ENCODE measurements at regions not wholly inside any gene's neighbourhood (a gene's known extent, or its start where the extent isn't known, plus 50 kb on each side); places are given as distances from the start of the nearest gene placed in this dataset.

DNA sequence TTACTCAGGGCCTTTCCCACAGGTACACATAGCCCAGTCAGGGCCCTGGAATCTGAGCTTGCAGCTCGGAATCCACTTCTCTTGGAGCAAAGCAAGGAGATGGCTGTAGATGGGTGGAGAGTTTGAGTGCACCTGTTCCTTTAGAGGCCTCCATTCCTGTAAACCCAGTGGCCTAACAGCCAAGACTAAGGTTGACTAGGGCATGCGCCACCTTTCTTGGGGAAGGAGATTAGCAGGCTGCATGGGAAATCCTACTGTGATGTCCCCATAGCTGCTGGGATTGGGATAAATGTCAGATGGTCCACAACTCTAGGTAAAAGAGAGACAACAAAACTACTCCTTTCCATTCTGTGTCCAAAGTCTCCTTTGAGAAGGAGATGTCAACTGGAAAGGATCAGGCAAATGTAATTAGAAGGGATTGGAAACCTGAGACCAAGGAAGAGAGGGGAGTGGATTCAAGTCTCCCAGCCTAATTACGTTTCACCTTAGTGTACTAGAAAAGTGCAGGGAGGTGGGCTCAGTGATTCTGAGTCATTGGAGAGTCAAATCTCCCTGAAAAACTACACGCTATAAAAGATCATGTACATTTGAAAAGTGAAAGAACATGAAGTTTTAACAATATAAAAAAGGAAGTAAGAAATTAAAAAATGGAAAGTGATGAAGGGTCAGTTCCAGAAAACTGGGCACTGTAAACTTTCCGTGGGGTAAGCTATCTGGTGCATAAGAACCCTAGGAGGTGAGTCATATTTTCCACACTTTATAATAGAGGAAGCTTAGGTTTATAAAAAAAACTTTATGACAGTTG is 104.2 kb downstream of the SEC61B start:
- no peak for DNase-seq
- FAIRE-seq: no peak
- Histone ChIP-seq H3K4me3 (ENCODE audit: low read length in 3 of 3) (no peak overlapping the region), H3K27me3 (ENCODE audit: control insufficient read depth, insufficient read depth, low read length) (no peaks in the 10 kb centered on the region), H3K9me3 (ENCODE audit: control insufficient read depth in 2 of 3, insufficient read depth in 1 of 3, low read length in 3 of 3) (no peaks in the 10 kb centered on the region), H3K27ac (ENCODE audit: low read depth in 2 of 2, low read length in 2 of 2) (no peak overlapping the region), H3K36me3 (ENCODE audit: control insufficient read depth in 2 of 3, insufficient read depth in 3 of 3, low read length in 3 of 3) (no peaks in the 10 kb centered on the region), H3K9ac (ENCODE audit: low read length in 3 of 3) (no peak overlapping the region), H3K4me1 (ENCODE audit: control insufficient read depth in 2 of 3, insufficient read depth in 2 of 3, low read depth in 1 of 3, low read length in 3 of 3) (no peaks in the 10 kb centered on the region)
- TF ChIP-seq, protein P1, sequence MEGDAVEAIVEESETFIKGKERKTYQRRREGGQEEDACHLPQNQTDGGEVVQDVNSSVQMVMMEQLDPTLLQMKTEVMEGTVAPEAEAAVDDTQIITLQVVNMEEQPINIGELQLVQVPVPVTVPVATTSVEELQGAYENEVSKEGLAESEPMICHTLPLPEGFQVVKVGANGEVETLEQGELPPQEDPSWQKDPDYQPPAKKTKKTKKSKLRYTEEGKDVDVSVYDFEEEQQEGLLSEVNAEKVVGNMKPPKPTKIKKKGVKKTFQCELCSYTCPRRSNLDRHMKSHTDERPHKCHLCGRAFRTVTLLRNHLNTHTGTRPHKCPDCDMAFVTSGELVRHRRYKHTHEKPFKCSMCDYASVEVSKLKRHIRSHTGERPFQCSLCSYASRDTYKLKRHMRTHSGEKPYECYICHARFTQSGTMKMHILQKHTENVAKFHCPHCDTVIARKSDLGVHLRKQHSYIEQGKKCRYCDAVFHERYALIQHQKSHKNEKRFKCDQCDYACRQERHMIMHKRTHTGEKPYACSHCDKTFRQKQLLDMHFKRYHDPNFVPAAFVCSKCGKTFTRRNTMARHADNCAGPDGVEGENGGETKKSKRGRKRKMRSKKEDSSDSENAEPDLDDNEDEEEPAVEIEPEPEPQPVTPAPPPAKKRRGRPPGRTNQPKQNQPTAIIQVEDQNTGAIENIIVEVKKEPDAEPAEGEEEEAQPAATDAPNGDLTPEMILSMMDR (IDR thresholded peaks at IDR 0.05; ENCODE audit: borderline replicate concordance, extremely low read depth, insufficient read depth): no peak
- intact Hi-C loops (cut with DNase I): no loop called here

DNA sequence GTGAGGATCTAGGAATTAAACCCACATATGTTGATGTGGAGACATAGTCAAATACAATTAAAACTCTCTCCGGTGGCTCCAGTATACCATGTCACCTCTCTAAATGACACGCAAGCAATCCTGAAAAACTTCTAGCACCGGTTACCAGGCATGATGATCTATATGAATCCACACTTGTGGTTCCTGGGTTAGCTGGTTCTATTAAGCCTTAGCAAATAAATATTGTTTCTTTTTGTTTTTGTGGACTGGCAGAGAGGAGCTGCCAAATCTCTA is 104.8 kb downstream of the SEC61B start:
- Histone ChIP-seq H3K4me3 (ENCODE audit: low read length in 3 of 3) (no peak overlapping the region), H3K4me1 (ENCODE audit: control insufficient read depth in 2 of 3, insufficient read depth in 2 of 3, low read depth in 1 of 3, low read length in 3 of 3) (no peaks in the 10 kb centered on the region), H3K9ac (ENCODE audit: low read length in 3 of 3) (no peak overlapping the region), H3K27ac (ENCODE audit: low read depth in 2 of 2, low read length in 2 of 2) (no peak overlapping the region), H3K36me3 (ENCODE audit: control insufficient read depth in 2 of 3, insufficient read depth in 3 of 3, low read length in 3 of 3) (no peaks in the 10 kb centered on the region), H3K9me3 (ENCODE audit: control insufficient read depth in 2 of 3, insufficient read depth in 1 of 3, low read length in 3 of 3) (no peaks in the 10 kb centered on the region), H3K27me3 (ENCODE audit: control insufficient read depth, insufficient read depth, low read length) (no peaks in the 10 kb centered on the region)
- no peak for FAIRE-seq
- TF ChIP-seq, protein P1 (IDR thresholded peaks at IDR 0.05; ENCODE audit: borderline replicate concordance, extremely low read depth, insufficient read depth): no peak
- no peak for DNase-seq
- intact Hi-C loops (cut with DNase I): no loop called here

DNA sequence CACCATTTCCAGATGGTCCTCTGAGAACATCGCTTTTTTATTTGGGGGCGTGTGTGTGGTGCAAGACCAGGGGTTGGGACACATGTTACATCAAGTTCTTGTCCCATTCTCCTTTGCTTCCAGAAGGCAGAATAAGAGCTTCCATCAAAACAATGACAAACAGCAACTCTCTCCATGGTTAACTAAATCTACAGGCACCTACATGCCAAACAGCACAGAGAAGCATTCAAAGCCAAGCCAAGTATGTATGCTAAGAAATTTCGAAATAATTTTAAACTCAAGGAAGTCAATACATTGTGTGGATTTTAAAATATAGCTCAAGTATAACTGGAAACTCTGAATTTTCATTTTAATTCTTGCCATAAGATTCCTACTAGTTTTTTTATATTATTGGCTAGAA is 105.6 kb downstream of the SEC61B start:
- H3K27ac ChIP-seq (ENCODE audit: low read depth in 2 of 2, low read length in 2 of 2): no peak overlapping the region
- no peaks in the 10 kb centered on the region for H3K27me3 ChIP-seq (ENCODE audit: control insufficient read depth, insufficient read depth, low read length)
- intact Hi-C loops (cut with DNase I): no loop called here
- H3K4me1 ChIP-seq (ENCODE audit: control insufficient read depth in 2 of 3, insufficient read depth in 2 of 3, low read depth in 1 of 3, low read length in 3 of 3): no peaks in the 10 kb centered on the region
- FAIRE-seq (no peak), DNase-seq (no peak)
- H3K9me3 ChIP-seq (ENCODE audit: control insufficient read depth in 2 of 3, insufficient read depth in 1 of 3, low read length in 3 of 3): no peaks in the 10 kb centered on the region
- H3K36me3 ChIP-seq (ENCODE audit: control insufficient read depth in 2 of 3, insufficient read depth in 3 of 3, low read length in 3 of 3): no peaks in the 10 kb centered on the region
- H3K4me3 ChIP-seq (ENCODE audit: low read length in 3 of 3): no peak overlapping the region
- TF ChIP-seq, protein P1 (IDR thresholded peaks at IDR 0.05; ENCODE audit: borderline replicate concordance, extremely low read depth, insufficient read depth): no peak
- H3K9ac ChIP-seq (ENCODE audit: low read length in 3 of 3): no peak overlapping the region

DNA sequence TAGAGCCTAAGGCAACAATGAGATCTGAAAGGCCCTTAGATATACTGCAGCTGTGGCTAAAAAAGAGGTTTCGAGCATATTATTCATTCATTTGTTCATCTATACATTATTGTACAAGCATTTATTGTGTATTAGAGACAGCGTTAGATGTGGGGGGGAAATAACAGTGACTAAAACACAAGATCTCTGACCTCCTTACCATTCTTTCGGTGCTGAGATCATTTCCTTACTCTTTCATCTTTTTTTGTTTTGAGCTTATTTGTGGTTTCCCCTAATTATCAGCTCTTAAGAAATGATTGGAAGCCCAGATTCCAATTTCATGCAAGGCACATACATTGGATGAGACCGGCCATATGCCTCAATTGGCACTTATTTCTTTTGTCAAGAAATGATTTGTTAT is 113.2 kb downstream of the SEC61B start:
- no peak for FAIRE-seq
- Histone ChIP-seq H3K27me3 (ENCODE audit: control insufficient read depth, insufficient read depth, low read length) (no peaks in the 10 kb centered on the region), H3K9me3 (ENCODE audit: control insufficient read depth in 2 of 3, insufficient read depth in 1 of 3, low read length in 3 of 3) (no peaks in the 10 kb centered on the region), H3K9ac (ENCODE audit: low read length in 3 of 3) (no peak overlapping the region), H3K4me3 (ENCODE audit: low read length in 3 of 3) (no peak overlapping the region), H3K27ac (ENCODE audit: low read depth in 2 of 2, low read length in 2 of 2) (no peak overlapping the region), H3K4me1 (ENCODE audit: control insufficient read depth in 2 of 3, insufficient read depth in 2 of 3, low read depth in 1 of 3, low read length in 3 of 3) (no peaks in the 10 kb centered on the region), H3K36me3 (ENCODE audit: control insufficient read depth in 2 of 3, insufficient read depth in 3 of 3, low read length in 3 of 3) (no peaks in the 10 kb centered on the region)
- intact Hi-C loops (cut with DNase I): no loop called here
- TF ChIP-seq, protein P1 (IDR thresholded peaks at IDR 0.05; ENCODE audit: borderline replicate concordance, extremely low read depth, insufficient read depth): no peak
- DNase-seq: no peak

Measured in kidney (tissue), 13 donors.